GM12892 (cell line): ENCODE measurements at regions not wholly inside any gene's neighbourhood (a gene's known extent, or its start where the extent isn't known, plus 50 kb on each side); places are given as distances from the start of the nearest gene placed in this dataset.

Experiments used
- POLR2A ChIP-seq: IDR thresholded peaks from 2 replicates; pipeline ENCODE4 v1.6.1; 2011; ENCODE audit warnings: low read depth, low read length, control low read depth
- TAF1 ChIP-seq: IDR thresholded peaks from 2 replicates; pipeline ENCODE4 v1.6.1; 2011; ENCODE audit warnings: low read depth, mild to moderate bottlenecking, control low read depth, low read length, borderline replicate concordance

- TF ChIP-seq POLR2A (no peak), TAF1 (no peak)
These were observed 89.5 kb downstream of the HS3ST1 start for GRCh38 chr4:11338956-11339782.
